ENCODE measurements at regions not wholly inside any gene's neighbourhood (a gene's known extent, or its start where the extent isn't known, plus 50 kb on each side); places are given as distances from the start of the nearest gene placed in this dataset.

DNA sequence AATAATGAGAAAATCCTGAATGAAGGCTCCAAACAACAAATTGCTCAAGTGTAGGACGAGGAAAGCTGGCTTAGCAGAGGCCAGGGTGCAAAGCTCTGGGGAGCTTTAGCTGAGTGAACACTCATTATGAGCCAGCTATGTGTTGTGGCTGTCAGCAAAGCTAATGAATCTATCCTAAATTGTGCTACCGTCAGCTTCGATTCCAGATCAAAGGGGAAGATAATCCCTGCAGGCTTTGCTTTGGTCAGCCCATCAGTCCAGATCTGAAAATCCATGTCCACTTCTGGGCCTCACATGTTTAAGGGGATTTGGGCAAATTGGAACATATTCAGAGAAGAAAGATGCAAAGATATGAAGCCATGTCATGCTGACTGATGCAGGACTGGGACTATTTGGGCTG lies 180.9 kb upstream of the ZBED5 start:
- TF ChIP-seq, protein P1, sequence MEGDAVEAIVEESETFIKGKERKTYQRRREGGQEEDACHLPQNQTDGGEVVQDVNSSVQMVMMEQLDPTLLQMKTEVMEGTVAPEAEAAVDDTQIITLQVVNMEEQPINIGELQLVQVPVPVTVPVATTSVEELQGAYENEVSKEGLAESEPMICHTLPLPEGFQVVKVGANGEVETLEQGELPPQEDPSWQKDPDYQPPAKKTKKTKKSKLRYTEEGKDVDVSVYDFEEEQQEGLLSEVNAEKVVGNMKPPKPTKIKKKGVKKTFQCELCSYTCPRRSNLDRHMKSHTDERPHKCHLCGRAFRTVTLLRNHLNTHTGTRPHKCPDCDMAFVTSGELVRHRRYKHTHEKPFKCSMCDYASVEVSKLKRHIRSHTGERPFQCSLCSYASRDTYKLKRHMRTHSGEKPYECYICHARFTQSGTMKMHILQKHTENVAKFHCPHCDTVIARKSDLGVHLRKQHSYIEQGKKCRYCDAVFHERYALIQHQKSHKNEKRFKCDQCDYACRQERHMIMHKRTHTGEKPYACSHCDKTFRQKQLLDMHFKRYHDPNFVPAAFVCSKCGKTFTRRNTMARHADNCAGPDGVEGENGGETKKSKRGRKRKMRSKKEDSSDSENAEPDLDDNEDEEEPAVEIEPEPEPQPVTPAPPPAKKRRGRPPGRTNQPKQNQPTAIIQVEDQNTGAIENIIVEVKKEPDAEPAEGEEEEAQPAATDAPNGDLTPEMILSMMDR (IDR thresholded peaks at IDR 0.05): no peak
- TF ChIP-seq POLR2A (IDR thresholded peaks at IDR 0.05): no peak
